Stimulated activated CD4-positive, alpha-beta T cell treated with anti-CD3 and anti-CD28 coated beads, Interleukin-2, amount 100 ng/mL, for 48 hours (primary cell): ENCODE measurements at regions not wholly inside any gene's neighbourhood (a gene's known extent, or its start where the extent isn't known, plus 50 kb on each side); places are given as distances from the start of the nearest gene placed in this dataset.
"Not testable (repeated sequence)": the region's sequence is repeated elsewhere in the genome, so short reads cannot be mapped to it uniquely, and the experiment has no call there.

ENCODE experiments used
- DNase-seq, 2 donors: peaks; one replicate each; pipeline ENCODE4 v3.0.0-alpha.2; 2020

DNA sequence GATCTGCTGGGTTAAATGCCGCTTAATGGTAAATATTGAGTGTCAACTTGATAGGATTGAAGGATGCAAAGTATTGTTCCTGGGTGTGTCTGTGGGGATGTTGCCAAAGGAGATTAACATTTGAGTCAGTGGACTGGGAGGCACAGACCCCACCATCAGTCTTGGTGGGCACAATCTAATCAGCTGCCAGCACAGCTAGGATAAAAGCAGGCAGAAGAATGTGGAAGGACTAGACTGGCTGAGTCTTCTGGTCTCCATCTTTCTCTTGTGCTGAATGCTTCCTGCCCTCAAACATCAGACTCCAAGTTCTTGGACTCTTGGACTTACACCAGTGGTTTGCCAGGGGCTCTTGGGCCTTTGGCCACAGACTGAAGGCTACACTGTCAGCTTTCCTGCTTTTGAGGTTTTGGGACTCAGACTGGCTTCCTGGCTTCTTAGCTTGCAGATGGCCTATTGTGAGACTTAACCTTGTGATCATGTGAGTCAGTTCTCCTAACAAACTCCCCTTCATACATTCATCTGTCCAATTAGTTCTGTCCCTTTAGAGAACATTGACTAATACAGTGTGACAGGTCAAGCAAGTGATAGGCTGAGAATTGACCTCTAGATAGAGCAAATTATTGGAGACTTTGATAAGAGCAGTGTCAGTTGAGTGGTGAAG is 332.5 kb downstream of the DLEU7 start:
- not testable (repeated sequence) for DNase-seq

DNA sequence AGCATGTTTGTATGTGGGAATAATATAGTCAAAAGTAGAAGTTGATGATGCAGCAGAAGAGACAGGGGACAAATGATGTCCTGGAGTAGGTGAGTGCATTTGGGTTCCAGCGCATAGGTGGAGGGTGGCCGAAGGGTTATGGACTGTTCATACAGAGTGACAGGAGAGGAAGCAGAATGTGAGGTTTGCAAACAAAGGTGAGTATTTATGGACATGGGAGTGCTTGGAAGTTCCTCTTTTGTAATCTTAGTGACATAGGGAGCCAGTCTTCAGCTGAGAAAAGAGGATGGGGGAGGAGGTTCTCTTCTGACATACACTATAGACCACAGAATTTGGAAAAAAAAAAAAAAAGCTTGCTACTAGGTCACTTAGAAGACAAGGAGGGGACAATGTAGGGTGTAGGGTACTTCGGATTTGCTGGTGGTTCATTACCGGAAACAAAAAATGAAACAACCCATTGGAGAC is 331.6 kb downstream of the DLEU7 start:
- no peak for DNase-seq

DNA sequence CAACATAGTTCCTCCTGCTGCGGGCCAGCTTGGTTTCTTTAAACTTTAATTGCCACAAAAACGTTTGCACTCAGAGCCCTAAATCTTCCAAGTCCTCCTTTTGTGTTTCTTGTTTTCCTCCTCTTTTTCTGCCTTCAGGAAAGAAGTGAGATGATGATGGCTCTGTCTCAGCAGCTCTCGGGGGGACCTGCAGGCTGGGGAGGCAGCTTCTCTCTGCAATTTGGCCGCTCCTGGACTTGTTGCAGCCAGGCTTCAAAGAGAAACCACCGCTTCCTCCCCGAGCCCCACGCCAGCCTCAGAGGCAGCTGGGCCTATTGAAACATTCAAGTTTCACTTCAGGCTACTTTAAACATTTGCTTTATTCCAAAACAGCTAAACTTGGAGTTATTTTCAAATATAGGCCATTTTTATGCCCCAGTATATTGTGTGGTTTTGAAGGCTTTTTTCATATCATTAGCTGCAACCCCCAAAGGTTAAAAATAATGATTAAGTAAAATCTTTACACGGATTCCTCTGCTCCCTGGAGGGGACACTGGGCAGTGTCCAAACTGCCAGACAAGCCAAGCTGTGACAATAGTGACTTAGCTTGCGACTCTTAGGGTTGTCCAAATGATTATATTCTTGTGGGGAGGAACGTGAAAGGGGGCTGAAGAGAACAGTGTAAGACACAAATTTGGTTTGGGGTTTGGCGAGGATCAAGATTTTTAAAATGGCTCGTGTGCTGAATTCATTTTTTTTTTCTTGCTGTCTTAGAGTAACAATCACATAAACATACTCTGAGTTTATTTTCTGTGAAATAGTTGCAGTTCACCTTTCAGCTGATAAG is 330.8 kb downstream of the DLEU7 start:
- DNase-seq = peak in 1 of 2 donors; percentile 25

DNA sequence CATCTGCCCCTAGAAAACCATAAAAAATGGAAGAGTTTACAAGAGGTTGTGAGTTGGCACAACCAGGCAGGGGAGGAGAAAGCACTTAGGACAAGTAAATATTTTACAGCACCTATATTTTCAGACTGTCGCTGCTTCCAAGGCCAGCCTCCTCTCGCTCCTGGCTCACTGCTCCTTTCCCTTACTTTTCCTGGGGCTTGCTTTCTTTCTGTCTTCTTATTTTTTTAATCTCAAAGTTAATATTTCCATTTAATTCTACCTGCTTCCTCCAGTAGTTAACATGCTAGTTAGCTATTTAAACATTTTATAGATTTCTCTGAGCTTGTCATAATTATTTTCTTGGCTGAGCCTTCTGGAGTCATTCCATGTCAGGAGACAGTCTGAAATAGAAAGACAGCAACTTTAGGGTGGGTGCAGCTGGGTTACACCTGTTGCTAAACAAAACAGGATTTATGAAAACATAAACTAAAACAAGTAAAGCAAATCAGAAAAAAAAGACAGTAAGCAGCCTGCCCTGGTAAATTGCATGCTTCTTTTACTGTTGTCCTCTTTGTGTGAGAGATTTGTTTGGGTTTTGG is 330.1 kb downstream of the DLEU7 start:
- no peak for DNase-seq

DNA sequence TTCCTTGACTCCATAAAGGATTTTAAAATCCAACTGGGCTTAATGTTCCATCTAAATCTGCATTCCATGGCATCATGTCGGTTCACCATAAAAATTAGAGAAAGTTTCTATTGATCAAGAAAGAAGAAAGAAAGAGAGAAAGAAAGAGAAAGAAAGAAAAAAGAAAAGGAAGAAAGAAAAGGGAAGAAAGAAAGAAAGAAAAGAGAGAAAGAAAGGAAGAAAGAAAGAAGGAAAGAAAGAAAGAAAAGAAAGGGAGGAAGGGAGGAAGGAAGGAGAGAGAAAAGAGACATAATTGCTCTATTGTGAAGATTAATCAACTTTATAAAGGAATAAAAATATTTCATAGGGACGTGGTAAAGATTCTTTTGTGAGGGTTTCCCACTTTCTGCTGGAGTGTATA is 329.2 kb downstream of the DLEU7 start:
- no peak for DNase-seq

DNA sequence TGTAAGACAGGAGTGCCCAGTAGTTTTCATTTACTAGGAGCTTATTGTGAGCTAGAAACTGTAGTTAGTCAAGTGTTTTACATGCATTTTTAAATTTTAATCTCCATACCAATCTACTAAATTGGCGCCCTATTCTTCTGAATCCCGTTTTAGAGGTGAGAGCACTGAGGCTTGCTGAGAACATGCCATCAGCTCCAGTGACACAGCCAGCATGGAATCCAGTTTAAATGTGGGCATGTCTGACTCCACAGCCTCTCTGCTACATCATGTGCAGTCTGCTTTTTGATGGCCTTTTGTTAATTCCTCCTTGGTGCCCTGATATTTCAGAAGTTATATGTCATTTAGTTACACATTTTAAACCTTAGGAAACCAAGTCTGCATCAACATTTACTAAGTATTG is 325.4 kb downstream of the DLEU7 start:
- no peak for DNase-seq

DNA sequence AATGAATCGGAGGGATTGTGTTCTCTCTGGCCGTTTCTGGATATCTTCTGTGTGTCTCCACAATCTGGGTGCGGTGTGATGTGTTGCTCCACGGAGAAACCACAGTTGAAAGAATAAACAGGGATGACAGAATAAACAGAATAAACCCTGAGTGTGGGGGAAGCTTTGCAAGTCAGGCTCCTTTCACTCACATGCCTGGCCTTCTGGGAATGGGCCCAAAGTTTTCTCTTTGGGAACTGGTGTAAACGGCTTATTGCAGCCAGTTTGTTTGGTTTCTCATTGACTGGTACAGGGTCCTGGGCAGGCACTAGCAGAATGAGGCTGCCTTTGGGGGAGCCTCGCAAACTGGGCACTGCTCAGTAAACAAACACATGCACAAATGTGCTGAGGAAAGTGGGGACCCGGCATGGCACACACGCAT is 324.7 kb downstream of the DLEU7 start:
- no peak for DNase-seq

DNA sequence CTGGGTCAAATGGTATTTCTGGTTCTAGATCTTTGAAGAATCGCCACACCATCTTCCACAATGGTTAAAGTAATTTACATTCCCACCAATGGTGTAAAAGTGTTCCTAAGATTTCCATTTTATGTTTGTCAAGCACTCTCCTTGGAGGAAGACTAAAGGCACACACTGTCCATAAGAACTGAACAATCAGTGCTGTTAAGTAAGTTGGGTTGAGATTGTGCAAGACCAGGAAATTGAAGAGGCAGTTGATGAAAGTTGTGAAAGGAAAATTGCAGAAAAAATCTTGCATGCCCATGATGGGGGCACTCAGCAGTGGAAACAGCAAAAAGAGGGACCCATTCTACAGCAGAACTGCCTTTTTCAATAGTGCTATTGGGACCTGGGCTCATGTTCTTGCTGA is 323.6 kb downstream of the DLEU7 start:
- no peak for DNase-seq

DNA sequence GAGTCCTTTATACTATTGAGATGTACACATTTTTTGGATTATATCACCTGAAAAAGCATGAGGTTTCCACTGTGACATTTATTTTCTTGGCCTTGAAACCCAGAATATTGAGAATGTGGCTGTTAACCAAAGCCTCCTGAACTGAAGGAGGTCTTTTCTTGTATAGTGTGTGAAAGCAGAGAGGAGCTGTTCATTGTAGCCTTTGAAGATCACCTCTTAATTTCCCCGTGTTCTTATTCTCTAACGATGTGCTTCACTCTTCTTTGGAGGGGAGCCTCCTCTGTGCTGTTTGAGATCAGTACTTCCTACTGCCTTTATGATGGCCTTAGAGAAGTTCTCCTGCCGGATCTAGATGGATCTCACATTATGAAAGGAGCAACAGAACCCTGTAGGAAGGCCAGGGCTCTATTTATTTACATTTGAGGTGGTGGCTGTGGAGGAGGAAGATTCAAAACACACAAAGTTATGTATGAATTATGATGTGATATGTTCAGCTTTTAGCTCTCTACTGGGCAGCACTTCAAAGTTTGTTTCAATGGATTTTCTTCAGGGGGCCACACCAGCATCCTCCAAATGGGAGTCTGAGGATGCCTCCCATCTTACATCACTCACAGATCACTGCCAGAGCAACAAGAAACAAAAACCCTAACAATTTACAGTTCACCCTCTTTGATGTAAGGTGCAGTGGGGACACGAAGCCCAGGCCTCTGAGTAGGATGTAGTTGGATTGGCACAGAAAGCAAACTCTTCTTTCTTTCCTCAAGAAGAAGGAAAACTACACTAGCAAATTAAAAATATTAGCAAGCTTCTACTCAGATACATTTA is 322.3 kb downstream of the DLEU7 start:
- DNase-seq = no peak

DNA sequence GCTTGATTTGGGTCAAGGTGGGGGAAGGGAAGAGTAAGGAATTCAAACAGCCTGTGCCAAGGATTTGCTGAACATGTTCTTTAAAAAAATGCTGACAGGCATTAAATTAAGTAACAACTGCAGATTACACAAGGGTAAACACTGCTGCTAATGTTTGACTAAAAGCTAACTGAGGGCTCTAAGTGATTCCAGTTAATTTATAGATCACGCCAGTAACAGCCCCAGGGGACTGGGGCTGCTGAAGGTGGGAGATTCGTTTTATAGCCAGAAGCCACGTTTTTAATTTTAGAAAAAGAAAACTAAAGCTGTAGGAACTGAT is 321.7 kb downstream of the DLEU7 start:
- DNase-seq = no peak

DNA sequence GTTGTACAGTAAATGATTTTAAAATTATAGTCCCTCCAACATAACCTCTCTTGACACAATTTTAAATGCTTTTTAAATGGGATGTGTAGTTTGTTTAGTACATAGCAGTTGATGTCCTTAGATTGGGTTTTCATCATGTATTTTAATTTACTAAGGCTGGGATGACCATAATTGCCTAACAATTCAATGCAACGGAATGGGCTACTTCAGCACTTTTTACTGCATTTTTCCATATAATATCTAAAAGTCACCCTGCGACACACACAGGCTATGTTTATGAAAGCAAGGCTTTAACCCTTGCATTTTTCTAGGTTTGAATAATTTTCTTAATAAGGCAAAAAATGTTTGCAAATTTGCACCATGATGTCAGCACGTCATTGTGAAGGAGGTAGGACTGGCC is 321.0 kb downstream of the DLEU7 start:
- no peak for DNase-seq

DNA sequence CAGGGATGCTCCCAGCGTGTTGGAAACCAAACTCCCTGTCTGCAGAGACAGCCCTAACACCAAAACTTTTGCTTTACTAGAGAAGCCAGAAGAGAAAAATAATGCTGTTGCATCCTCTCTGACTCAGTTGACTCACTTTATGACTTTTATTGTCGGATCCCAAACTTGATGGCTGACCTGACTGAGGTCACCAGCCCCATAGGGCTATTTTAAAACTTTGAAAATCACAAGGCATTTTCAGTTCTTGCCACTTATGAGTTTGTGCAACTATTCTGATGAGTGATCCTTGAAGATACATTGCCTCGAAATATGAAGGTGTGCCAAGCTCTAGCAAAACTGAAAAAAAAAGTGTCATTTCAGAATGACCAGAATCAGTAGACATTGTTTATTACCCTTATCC is 320.2 kb downstream of the DLEU7 start:
- no peak for DNase-seq

DNA sequence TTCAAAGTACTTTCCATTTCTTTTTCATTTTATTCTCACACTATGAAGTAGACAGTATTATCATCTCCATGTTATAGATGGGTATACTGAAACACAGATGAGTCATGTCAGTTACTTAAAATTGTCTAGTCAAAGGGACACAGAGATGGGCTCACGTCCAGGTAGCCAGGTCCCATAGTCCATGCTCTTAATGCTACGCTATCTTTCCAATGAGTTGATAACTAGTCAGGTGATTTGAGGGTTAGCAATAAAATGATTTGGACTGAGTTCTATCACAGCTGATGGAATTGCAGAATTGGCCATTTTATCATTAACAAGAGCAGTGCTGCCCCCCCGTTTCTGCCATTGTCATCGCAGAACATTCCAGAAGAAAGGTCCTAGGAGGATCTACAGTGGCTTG is 318.9 kb downstream of the DLEU7 start:
- no peak for DNase-seq

DNA sequence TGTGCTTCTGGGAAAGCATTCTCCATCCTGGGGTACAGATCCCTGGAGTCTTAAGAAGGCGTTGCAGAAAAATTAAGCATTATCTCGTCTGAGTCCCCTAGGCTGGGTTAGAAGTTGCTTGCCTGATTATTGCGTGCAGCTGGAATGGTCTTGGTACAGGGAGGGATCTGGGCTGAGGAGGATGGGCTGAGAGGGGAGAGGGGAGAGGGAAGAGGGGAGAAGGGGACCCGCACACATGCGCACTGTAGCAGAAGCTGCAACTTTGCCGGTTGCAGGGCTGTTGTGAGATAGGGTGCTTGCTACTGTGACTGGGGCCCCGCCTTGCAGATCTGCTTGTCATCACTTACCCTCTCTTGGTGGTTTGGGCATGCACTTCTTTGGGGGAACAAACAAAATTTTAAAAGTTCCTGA is 316.8 kb downstream of the DLEU7 start:
- no peak for DNase-seq

DNA sequence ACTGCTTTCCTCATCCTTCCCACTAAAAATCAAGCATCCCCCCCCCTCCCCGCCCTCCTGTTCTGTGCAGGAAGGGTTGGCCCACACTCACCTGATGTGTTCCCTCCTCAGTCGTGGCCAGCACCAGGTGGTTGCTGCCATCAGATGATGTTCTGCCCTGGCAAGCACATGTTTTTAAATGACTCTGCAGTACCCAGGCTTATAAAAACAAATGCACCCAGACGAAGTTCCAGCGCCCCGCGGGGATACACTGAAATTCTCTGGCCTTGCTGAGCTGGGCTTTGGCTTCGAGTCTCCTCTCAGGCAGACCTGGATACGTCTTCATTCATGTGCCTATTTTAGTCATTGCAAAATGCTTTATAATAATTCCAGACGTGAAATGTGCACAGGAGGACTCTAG is 316.3 kb downstream of the DLEU7 start:
- DNase-seq = no peak

DNA sequence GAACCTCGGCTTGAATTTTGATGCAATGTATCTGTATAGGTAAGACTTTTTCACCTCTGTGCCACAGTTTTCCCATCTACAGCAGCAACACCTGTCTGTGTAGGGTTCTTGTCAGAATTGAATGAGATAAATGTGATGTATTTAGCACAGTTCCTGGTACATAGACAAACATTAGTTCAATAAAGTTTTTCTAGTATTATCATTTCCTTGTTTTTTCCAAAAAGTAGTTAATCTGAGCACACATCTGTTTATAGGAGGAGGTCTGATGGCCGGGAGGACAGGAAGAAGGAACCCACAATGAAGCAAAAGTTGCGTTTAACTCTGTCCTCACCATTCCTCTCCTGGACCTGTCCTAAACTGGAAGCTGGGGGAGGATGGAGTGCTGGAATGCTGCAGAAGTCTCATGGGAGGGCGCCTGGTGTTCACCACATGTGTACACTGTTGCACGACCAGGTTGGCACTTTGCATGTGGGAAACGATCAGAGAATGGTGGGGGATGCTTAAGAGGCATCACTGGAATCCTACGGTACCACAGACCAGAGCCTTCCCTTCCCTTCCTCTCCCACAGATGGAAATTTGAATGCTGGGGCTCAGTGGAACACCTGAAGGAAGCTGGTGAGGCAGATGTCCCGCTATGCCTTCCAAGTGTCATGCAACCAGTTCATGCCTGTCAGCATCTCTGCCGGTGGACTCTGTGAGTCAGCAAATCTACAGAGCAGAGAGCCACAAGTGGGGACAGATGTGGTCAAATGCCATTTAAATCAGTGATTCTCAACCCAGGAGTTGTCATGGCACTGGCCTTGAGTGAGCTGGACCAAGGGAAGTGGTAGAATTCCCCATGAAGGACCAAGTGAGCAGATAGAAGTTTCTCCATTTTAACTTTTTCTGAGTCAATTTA is 315.6 kb downstream of the DLEU7 start:
- DNase-seq = no peak

DNA sequence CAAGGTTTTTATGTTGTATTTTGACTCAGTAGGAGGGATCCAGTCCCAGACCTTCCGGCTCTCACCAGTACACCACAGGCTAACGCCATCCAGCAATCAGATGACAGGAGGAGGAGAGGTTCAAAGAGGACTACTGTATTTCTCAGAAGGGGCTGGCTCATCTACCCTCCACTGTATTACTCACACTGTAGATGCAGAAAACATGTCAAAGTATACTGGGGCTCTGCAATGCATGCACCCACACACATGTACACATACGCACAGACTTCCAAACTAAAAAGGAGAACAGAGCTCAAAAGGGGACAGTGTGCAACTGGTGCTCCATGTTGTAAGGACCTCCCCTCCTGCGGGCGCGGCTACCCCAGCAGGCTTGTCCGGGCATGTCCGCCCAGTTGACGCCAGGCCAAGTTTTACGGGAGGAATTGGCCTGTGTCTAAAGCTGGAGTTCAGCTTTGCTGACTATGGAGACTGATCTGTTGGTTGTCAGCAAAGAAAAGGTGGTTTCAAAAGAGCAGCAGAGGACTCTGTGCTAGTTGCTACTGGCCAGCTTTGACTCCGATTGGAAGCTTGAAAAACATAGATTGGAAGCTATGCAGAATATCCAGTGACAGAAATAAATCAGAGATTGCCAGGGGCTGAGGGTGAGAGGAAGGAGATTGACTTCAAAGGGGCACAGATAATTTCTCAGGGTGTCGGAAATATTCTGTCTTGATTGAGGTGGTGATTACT is 314.2 kb downstream of the DLEU7 start:
- DNase-seq = no peak

DNA sequence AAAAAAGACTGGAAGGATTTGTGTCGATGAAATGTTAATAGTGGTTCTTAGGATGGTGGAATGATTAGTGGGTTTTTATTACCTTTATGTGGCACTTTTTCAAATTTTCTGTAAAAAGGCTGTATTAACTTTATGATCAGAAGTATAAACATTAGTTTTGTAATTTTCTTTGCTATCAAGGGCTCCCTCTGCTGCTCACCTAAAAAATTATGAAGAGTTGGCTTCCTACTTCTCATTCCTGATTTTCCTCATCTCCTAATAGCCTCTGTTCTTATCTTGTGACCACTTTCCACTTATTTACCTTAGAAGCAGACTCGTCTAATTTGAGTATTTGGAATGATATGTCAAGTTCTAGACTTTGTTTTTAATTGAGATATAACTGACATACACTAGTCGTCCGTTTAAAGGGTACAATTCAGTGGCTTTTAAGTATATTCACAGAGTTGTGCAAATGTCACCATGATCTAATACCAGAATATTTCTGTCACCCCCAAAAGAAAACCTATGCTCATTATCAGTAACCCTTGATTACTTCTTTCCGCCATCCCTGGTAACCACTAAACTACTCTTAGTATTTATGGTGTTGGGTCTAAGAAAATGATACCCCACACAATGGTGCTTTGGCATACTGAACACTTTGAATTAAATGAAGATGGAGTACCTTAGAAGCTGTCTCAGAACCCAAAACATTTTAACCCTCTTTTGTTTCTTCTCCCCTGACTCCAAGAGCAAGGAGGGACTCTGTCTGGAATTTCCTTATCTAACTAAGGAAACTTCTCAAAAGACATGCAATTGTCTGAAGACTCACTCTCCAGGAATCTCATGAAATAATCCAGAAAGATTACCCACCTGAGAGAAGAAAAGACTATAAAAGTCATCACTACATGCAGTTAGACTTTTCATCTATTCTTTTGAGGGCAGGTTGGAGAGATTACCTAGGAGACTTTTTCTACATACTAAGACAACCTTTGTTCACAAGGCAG is 311.3 kb downstream of the DLEU7 start:
- DNase-seq = no peak

DNA sequence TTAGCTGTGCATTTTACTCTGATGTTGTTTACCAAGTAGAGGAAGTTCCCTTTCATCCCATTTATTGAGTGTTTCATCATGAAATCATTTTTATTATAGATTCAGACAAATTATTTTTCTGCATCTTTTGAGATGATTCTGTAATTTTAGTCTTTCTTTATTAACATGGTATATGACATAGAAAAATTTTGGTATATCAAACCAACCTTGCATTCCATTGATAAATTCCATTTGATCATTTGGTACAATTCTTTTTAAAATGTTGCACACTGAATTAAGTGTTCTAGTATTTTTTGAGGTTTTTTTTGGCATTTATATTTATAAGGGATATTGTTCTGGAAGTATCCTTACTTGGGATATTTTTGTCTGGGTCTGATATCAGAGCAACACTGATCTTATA is 308.4 kb downstream of the DLEU7 start:
- no peak for DNase-seq

DNA sequence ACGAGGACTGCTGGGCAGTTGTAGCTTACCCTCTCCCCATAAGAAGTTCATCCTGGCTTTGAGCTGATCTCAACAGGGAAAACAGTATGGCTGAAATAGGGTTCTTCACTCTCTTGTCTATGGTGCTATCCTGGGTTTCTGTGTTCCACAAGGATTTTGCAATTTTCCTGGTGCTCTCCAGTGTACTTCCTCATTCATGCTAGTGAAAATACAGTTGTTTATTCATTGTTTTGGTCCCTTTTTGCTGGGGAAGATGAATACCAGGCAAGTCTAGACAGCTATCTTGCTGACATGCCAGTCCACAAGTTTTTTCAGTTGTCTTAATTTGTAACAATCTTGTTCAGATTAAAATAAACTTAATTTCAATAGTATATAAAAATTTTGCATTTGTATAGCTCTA is 306.5 kb downstream of the DLEU7 start:
- no peak for DNase-seq
